Uterus (tissue), 3 donors: ENCODE measurements at regions not wholly inside any gene's neighbourhood (a gene's known extent, or its start where the extent isn't known, plus 50 kb on each side); places are given as distances from the start of the nearest gene placed in this dataset.

Experiments
- DNase-seq, 2 donors: peaks; one replicate each; pipeline ENCODE4 v3.0.0-alpha.2; 2019 to 2020
- H3K27ac ChIP-seq, 2 donors: fragments of 200-600 bp; sonication (generic); 1 replicate in 1 of 2; 2 replicates in 1 of 2; pipeline ENCODE4 v1.5.1; 2016 to 2018
- H3K27me3 ChIP-seq, 2 donors: fragments of 200-600 bp; sonication (generic); one replicate each; pipeline ENCODE4 v1.5.1; 2018 to 2019; ENCODE audit warnings: control low read depth in 1 of 2
- H3K36me3 ChIP-seq, 2 donors: fragments of 200-600 bp; sonication (generic); one replicate each; pipeline ENCODE4 v1.5.1; 2019; ENCODE audit warnings: control low read depth in 1 of 2
- H3K4me1 ChIP-seq, 2 donors: fragments of 200-600 bp; sonication (generic); one replicate each; pipeline ENCODE4 v1.5.1; 2018 to 2019; ENCODE audit warnings: control low read depth in 1 of 2
- H3K4me3 ChIP-seq, 2 donors: fragments of 200-600 bp; sonication (generic); 1 replicate in 1 of 2; 2 replicates in 1 of 2; pipeline ENCODE4 v1.5.1; 2018 to 2019; ENCODE audit warnings: mild to moderate bottlenecking in 1 of 2
- H3K9me3 ChIP-seq, 2 donors: fragments of 200-600 bp; sonication (generic); one replicate each; pipeline ENCODE4 v1.5.1; 2019; ENCODE audit warnings: control low read depth in 1 of 2
- POLR2A ChIP-seq, 2 donors: fragments of 450-650 bp; IDR thresholded peaks; one replicate each; pipeline ENCODE4 v1.6.1; 2016; ENCODE audit warnings: antibody characterized with exemption in 2 of 2, mild to moderate bottlenecking in 1 of 2, moderate library complexity in 1 of 2
- intact Hi-C: fragments of 100-400 bp; cut with DNase I; formaldehyde crosslinking; loops from one replicate; pipeline ENCODE4 v1.15.1; 2023; ENCODE audit warnings: low total_unique reads
- TF ChIP-seq, protein P1 (sequence below), 4 experiments: fragments of 200-600 bp in 2 of 4; fragments of 450-650 bp in 2 of 4; sonication (generic) in 2 of 4; IDR thresholded peaks; one replicate each; pipeline ENCODE4 v1.5.1; 2016 to 2019; ENCODE audit warnings: antibody characterized with exemption in 4 of 4, mild to moderate bottlenecking in 2 of 4, moderate library complexity in 1 of 4
- donor health status: DM: yes; HTN: yes; CAD: no.

- H3K4me3 ChIP-seq = no peak overlapping the region
- no peak overlapping the region for H3K27ac ChIP-seq
- DNase-seq = no peak
- H3K4me1 ChIP-seq = no peaks in the 10 kb centered on the region
- no peaks in the 10 kb centered on the region for H3K9me3 ChIP-seq
- no peaks in the 10 kb centered on the region for H3K27me3 ChIP-seq
- intact Hi-C loops = no loop called here
- no peaks in the 10 kb centered on the region for H3K36me3 ChIP-seq
- TF ChIP-seq, protein P1, sequence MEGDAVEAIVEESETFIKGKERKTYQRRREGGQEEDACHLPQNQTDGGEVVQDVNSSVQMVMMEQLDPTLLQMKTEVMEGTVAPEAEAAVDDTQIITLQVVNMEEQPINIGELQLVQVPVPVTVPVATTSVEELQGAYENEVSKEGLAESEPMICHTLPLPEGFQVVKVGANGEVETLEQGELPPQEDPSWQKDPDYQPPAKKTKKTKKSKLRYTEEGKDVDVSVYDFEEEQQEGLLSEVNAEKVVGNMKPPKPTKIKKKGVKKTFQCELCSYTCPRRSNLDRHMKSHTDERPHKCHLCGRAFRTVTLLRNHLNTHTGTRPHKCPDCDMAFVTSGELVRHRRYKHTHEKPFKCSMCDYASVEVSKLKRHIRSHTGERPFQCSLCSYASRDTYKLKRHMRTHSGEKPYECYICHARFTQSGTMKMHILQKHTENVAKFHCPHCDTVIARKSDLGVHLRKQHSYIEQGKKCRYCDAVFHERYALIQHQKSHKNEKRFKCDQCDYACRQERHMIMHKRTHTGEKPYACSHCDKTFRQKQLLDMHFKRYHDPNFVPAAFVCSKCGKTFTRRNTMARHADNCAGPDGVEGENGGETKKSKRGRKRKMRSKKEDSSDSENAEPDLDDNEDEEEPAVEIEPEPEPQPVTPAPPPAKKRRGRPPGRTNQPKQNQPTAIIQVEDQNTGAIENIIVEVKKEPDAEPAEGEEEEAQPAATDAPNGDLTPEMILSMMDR (IDR thresholded peaks at IDR 0.05) = no peak
- no peak for TF ChIP-seq POLR2A (IDR thresholded peaks at IDR 0.05)
Observed at GRCh38 chr6:19749722-19750121, 87.4 kb upstream of the ID4 start.

- Histone ChIP-seq H3K9me3 (no peaks in the 10 kb centered on the region), H3K36me3 (no peaks in the 10 kb centered on the region), H3K4me3 (no peak overlapping the region), H3K27ac (no peak overlapping the region), H3K27me3 (no peaks in the 10 kb centered on the region), H3K4me1 (peaks cover 0 to 3% of the 10 kb centered on the region in 2 donors)
- TF ChIP-seq POLR2A (IDR thresholded peaks at IDR 0.05) = no peak
- TF ChIP-seq, protein P1 (IDR thresholded peaks at IDR 0.05) = no peak
- no peak for DNase-seq
- intact Hi-C loops = no loop called here
Observed at GRCh38 chr6:19752746-19753145, 84.4 kb upstream of the ID4 start.

DNA sequence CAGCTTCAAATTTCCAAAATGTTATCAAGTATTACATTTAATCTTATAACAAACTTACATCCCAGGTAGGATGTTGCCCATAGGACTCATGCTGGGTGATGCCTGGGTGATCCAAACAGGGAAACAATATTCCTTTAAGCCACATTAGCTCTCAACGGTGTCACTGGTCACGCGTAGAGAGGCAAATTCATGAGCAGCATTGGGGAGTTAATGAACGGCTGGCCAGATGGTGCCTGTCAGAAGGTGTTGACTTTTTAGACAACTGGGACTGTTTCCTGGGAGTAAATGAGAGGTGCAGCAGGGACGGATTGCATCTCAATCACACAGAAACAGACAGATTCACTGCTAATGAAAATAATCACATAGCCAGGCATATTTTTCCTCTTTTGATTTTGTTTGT lies 83.3 kb upstream of the ID4 start:
- intact Hi-C loops = no loop called here
- TF ChIP-seq, protein P1 (IDR thresholded peaks at IDR 0.05) = no peak
- TF ChIP-seq POLR2A (IDR thresholded peaks at IDR 0.05) = no peak
- no peak for DNase-seq

GRCh38 chr6:19754686-19755085 lies 82.5 kb upstream of the ID4 start:
- no peak for DNase-seq
- Histone ChIP-seq H3K36me3 (no peaks in the 10 kb centered on the region), H3K4me1 (peaks cover 0 to 3% of the 10 kb centered on the region in 2 donors), H3K9me3 (no peaks in the 10 kb centered on the region), H3K4me3 (no peak overlapping the region), H3K27ac (no peak overlapping the region), H3K27me3 (no peaks in the 10 kb centered on the region)
- intact Hi-C loops = no loop called here
- TF ChIP-seq, protein P1 (IDR thresholded peaks at IDR 0.05) = no peak
- TF ChIP-seq POLR2A (IDR thresholded peaks at IDR 0.05) = no peak

More for the DNA sequence above, 83.3 kb upstream of the ID4 start:
- Histone ChIP-seq H3K4me3 (no peak overlapping the region), H3K4me1 (peaks cover 0 to 3% of the 10 kb centered on the region in 2 donors), H3K27ac (no peak overlapping the region), H3K27me3 (no peaks in the 10 kb centered on the region), H3K36me3 (no peaks in the 10 kb centered on the region), H3K9me3 (no peaks in the 10 kb centered on the region)

DNA sequence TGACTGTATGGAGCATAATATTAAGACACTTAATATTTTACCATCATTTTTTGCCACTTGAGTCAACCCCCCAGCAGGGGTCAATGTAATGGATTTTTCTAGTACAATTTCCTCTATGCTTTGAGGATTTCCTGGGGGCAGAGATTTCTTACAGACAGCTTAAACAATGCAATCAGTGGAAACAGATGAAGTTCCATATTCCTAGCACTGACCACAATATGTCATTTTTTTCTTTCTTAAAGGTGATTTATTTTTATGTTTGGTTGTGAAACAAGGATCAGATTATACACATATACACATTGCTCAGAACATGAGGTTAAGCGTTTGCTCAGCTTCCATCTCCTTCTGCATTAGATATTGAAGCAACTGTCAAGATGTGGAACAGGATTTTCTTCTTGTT lies 82.0 kb upstream of the ID4 start:
- Histone ChIP-seq H3K4me3 (no peak overlapping the region), H3K4me1 (peaks cover 0 to 3% of the 10 kb centered on the region in 2 donors), H3K9me3 (no peaks in the 10 kb centered on the region), H3K27ac (no peak overlapping the region), H3K27me3 (no peaks in the 10 kb centered on the region), H3K36me3 (no peaks in the 10 kb centered on the region)
- no peak for DNase-seq
- intact Hi-C loops = no loop called here
- no peak for TF ChIP-seq POLR2A (IDR thresholded peaks at IDR 0.05)
- TF ChIP-seq, protein P1 (IDR thresholded peaks at IDR 0.05) = no peak
